AG04450 (cell line): ENCODE measurements at regions not wholly inside any gene's neighbourhood (a gene's known extent, or its start where the extent isn't known, plus 50 kb on each side); places are given as distances from the start of the nearest gene placed in this dataset.

Experiments
- CTCF ChIA-PET: fragments of 300-600, 350-600 bp; formaldehyde crosslinking; extraction: SDS; loops from one replicate; lab custom pipeline; 2022; ENCODE audit warnings: antibody characterized with exemption, inconsistent platforms; lab: Charles Lee
- POLR2A ChIA-PET: fragments of 350-600 bp; formaldehyde crosslinking; extraction: SDS; loops from one replicate; lab custom pipeline; 2021; ENCODE audit warnings: antibody characterized with exemption, inconsistent platforms; lab: Yijun Ruan, JAX
- DNase-seq: peaks from one replicate; pipeline ENCODE4 v3.0.0-alpha.2; 2011; ENCODE audit warnings: low read depth, low spot score
- H3K27ac ChIP-seq: one replicate; pipeline ENCODE4 v1.5.1; 2012; ENCODE audit warnings: low read depth, low read length, control low read depth
- H3K27me3 ChIP-seq: one replicate; pipeline ENCODE4 v1.6.0; 2012; ENCODE audit warnings: low read length; ENCODE audit not compliant: control insufficient read depth, insufficient read depth
- H3K4me3 ChIP-seq: 2 replicates; pipeline ENCODE4 v1.5.1; 2011; ENCODE audit warnings: mild to moderate bottlenecking, low read depth, low read length, control low read depth
- H3K9me3 ChIP-seq: 2 replicates; pipeline ENCODE4 v1.5.1; 2012; ENCODE audit warnings: low read length; ENCODE audit not compliant: control insufficient read depth, insufficient read depth
- CTCF ChIP-seq: IDR thresholded peaks from 2 replicates; pipeline ENCODE4 v1.5.1; 2011; ENCODE audit warnings: low read depth, low read length, control low read depth, inconsistent platforms

- CTCF ChIA-PET: no interaction called here
- Histone ChIP-seq H3K4me3 (no peak overlapping the region), H3K27ac (no peak overlapping the region), H3K27me3 (no peaks in the 10 kb centered on the region), H3K9me3 (peaks cover 2% of the 10 kb centered on the region; the same call in 1 of the 2 replicates)
- POLR2A ChIA-PET: no interaction called here
- no peak for TF ChIP-seq CTCF
- DNase-seq: no peak
Measured at GRCh38 chr6:63392092-63392724, 72.4 kb upstream of the LGSN start.

- no peak for DNase-seq
- ChIA-PET CTCF (no interaction called here), POLR2A (no interaction called here)
- no peak for TF ChIP-seq CTCF
- Histone ChIP-seq H3K4me3 (no peak overlapping the region), H3K9me3 (peaks cover 2% of the 10 kb centered on the region; the same call in 1 of the 2 replicates), H3K27ac (no peak overlapping the region), H3K27me3 (no peaks in the 10 kb centered on the region)
Measured at GRCh38 chr6:63394656-63395308, 75.0 kb upstream of the LGSN start.

GRCh38 chr6:63395381-63395780 lies 75.6 kb upstream of the LGSN start:
- H3K27ac ChIP-seq: no peak overlapping the region
- no peak for DNase-seq
- ChIA-PET CTCF (no interaction called here), POLR2A (no interaction called here)
- no peak for TF ChIP-seq CTCF
- H3K4me3 ChIP-seq: no peak overlapping the region
- H3K9me3 ChIP-seq: peaks cover 2% of the 10 kb centered on the region; the same call in 1 of the 2 replicates
- no peaks in the 10 kb centered on the region for H3K27me3 ChIP-seq

GRCh38 chr6:63403725-63404124 lies 83.9 kb upstream of the LGSN start:
- CTCF ChIA-PET: interaction anchor here (0.6 kb wide), 2 partner anchors 12 to 51 kb away, joined by 3 read pairs; no protein-coding TSS in a partner anchor
- Histone ChIP-seq H3K27ac (no peak overlapping the region), H3K9me3 (no peaks in the 10 kb centered on the region), H3K27me3 (no peaks in the 10 kb centered on the region), H3K4me3 (no peak overlapping the region)
- TF ChIP-seq CTCF: no peak
- no peak for DNase-seq
- POLR2A ChIA-PET: no interaction called here
